Cardiac muscle cell (in vitro differentiated cells and primary cell): ENCODE measurements at regions not wholly inside any gene's neighbourhood (a gene's known extent, or its start where the extent isn't known, plus 50 kb on each side); places are given as distances from the start of the nearest gene placed in this dataset.
"Not testable (repeated sequence)": the region's sequence is repeated elsewhere in the genome, so short reads cannot be mapped to it uniquely, and the experiment has no call there.

Experiments used
- DNase-seq, 2 donors: peaks; one replicate each; pipeline versions ENCODE4 v3.0.0 to v3.0.0-alpha.2; 2010 to 2017; ENCODE audit warnings: low read depth in 1 of 2, low spot score in 1 of 2
- H3K27ac ChIP-seq: fragments of 200-600 bp; sonication (generic); 2 replicates; pipeline ENCODE4 v1.5.1; 2016
- H3K27me3 ChIP-seq: fragments of 200-600 bp; sonication (generic); 2 replicates; pipeline ENCODE4 v1.6.0; 2016; ENCODE audit warnings: control low read depth
- H3K36me3 ChIP-seq: fragments of 200-600 bp; sonication (generic); 2 replicates; pipeline ENCODE4 v1.5.1; 2016; ENCODE audit warnings: control low read depth
- H3K4me1 ChIP-seq: fragments of 200-600 bp; sonication (generic); 2 replicates; pipeline ENCODE4 v1.8.1; 2017; ENCODE audit warnings: low read depth, mild to moderate bottlenecking, mixed run types
- H3K4me3 ChIP-seq: fragments of 200-600 bp; sonication (generic); 2 replicates; pipeline ENCODE4 v1.5.1; 2016; ENCODE audit warnings: mild to moderate bottlenecking
- H3K9me3 ChIP-seq: fragments of 200-600 bp; sonication (generic); 2 replicates; pipeline ENCODE4 v1.5.1; 2017; ENCODE audit warnings: low read depth, mild to moderate bottlenecking, control low read depth
- TF ChIP-seq, protein P1 (sequence below): IDR thresholded peaks from 2 replicates; pipeline ENCODE4 v1.5.1; 2012; ENCODE audit warnings: low read depth, mild to moderate bottlenecking, low read length

DNA sequence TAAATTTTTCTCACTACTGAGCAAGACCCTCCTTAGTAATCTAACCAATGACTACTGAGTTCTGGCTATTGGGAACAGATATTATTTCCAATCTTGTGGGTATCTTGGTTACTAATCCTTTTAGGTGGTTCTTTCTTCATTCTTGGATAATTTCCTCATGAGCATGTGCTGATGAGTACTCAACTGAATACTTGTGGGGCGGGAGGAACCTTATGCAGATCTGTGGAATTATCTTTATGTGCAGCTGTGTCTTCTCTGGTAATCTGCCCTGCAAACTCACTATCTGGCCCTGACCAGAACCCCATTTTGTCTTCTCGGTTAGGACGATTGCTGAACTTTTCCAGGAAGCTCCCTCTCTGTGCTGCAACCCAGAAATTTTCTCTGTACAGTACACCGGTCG, 89.7 kb upstream of the TRPC4 start:
- no peak for DNase-seq
- Histone ChIP-seq H3K36me3 (no peaks in the 10 kb centered on the region), H3K4me3 (no peak overlapping the region)

DNA sequence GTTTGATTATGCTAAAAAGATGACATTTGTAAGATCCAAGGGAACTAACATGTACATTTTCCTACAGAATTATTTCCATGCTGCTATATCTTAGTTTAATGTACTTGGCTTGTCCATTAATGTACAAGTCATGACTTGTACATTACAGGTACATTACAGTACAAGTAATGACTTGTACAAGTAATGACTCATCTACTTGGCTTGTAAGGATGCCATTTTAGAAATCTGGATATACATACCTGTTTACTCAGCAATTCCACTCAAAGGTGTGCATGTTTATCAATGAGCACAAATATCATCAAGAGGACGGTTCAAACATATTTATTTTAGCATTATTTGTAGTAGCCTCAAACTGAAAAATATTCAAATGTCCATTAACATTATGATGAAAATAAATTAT, 87.0 kb upstream of the TRPC4 start:
- TF ChIP-seq, protein P1, sequence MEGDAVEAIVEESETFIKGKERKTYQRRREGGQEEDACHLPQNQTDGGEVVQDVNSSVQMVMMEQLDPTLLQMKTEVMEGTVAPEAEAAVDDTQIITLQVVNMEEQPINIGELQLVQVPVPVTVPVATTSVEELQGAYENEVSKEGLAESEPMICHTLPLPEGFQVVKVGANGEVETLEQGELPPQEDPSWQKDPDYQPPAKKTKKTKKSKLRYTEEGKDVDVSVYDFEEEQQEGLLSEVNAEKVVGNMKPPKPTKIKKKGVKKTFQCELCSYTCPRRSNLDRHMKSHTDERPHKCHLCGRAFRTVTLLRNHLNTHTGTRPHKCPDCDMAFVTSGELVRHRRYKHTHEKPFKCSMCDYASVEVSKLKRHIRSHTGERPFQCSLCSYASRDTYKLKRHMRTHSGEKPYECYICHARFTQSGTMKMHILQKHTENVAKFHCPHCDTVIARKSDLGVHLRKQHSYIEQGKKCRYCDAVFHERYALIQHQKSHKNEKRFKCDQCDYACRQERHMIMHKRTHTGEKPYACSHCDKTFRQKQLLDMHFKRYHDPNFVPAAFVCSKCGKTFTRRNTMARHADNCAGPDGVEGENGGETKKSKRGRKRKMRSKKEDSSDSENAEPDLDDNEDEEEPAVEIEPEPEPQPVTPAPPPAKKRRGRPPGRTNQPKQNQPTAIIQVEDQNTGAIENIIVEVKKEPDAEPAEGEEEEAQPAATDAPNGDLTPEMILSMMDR = no peak
- Histone ChIP-seq H3K4me3 (no peak overlapping the region), H3K36me3 (no peaks in the 10 kb centered on the region), H3K4me1 (no peaks in the 10 kb centered on the region), H3K9me3 (no peaks in the 10 kb centered on the region), H3K27me3 (no peaks in the 10 kb centered on the region), H3K27ac (no peak overlapping the region)
- no peak for DNase-seq

More for the DNA sequence above, 89.7 kb upstream of the TRPC4 start:
- Histone ChIP-seq H3K27ac (no peak overlapping the region), H3K9me3 (no peaks in the 10 kb centered on the region), H3K27me3 (no peaks in the 10 kb centered on the region), H3K4me1 (no peaks in the 10 kb centered on the region)
- TF ChIP-seq, protein P1 = no peak

DNA sequence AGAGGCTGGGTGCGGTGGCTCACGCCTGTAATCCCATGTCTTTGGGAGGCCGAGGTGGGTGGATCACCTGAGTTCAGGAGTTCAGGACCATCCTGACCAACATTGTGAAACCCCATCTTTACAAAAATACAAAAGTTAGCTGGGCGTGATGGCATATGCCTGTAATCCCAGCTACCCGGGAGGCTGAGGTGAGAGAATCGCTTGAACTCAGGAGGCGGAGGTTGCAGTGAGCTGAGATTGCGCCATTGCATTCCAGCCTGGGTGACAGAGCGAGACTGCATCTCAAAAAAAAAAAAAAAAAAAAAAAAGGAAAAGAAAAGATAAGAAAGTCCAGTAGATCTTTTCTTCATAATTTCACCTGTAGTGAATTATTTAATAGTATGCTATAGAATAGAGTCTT, 85.0 kb upstream of the TRPC4 start:
- DNase-seq, H3K4me1 ChIP-seq, H3K36me3 ChIP-seq, H3K4me3 ChIP-seq, H3K27ac ChIP-seq, H3K27me3 ChIP-seq, H3K9me3 ChIP-seq: not testable (repeated sequence)

DNA sequence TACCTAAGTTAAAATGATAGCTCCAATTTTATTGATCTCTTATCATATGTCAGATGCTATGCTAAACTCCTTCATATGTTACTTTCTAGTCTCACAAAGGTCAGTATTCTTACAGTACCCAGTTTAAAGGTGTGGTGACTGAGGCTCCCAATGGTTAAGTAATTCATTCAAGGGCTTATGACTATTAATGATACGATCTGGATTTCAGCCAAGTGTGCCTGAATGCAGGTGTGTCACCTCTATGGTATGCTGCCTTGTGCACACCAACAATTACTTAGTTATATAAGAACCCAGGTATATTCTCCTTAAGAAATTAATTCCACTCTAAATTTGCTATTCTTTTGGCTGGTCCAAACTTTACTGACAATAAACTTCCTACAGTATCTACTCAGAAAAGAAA, 84.6 kb upstream of the TRPC4 start:
- Histone ChIP-seq H3K36me3 (no peaks in the 10 kb centered on the region), H3K4me3 (no peak overlapping the region), H3K27ac (no peak overlapping the region), H3K27me3 (no peaks in the 10 kb centered on the region), H3K4me1 (no peaks in the 10 kb centered on the region), H3K9me3 (no peaks in the 10 kb centered on the region)
- no peak for DNase-seq
- TF ChIP-seq, protein P1 = no peak

DNA sequence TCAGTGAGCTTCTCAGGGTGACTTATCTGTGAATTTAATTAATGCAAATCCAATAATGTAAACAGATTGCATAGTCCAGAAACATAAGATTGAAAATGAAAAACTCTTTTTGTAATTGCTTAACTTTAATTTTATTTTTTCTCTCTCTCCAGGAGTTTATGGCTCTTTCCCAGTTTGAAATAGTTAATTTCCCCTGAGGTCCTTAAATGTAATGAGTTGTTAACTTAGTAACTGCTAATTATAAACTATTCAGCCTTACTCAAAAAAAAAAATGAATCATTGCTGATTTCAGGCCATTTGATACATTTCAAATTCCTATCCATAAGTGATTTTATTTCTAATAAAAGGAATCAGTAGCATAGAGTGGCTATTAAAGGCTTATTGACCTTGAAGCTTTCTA, 84.1 kb upstream of the TRPC4 start:
- Histone ChIP-seq H3K9me3 (no peaks in the 10 kb centered on the region), H3K27me3 (no peaks in the 10 kb centered on the region), H3K27ac (no peak overlapping the region), H3K4me3 (no peak overlapping the region), H3K36me3 (no peaks in the 10 kb centered on the region), H3K4me1 (no peaks in the 10 kb centered on the region)
- TF ChIP-seq, protein P1 = no peak
- no peak for DNase-seq

DNA sequence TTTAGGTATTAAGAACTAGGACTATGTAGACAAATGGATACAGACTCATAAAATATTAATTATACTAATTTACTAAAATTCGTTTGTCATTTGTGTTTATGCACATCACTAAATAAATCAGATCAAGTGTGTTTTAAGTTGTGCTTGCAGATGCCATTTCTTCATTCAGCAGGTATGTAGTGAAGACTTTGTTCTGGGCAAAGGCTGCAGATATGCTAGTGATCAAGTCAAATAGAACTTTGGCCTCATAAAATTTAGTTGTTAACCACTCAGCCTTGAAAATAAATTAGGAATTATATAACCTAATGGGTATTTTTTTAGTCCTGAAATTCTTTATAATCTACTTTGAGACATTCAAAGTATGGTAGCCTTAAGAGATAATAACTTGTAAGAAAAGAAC, 80.4 kb upstream of the TRPC4 start:
- TF ChIP-seq, protein P1 = no peak
- Histone ChIP-seq H3K9me3 (no peaks in the 10 kb centered on the region), H3K27me3 (no peaks in the 10 kb centered on the region), H3K4me3 (no peak overlapping the region), H3K36me3 (no peaks in the 10 kb centered on the region), H3K4me1 (no peaks in the 10 kb centered on the region), H3K27ac (no peak overlapping the region)
- no peak for DNase-seq
